ENCODE measurements at regions not wholly inside any gene's neighbourhood (a gene's known extent, or its start where the extent isn't known, plus 50 kb on each side); places are given as distances from the start of the nearest gene placed in this dataset.
"Not testable (repeated sequence)": the region's sequence is repeated elsewhere in the genome, so short reads cannot be mapped to it uniquely, and the experiment has no call there.

GRCh38 chr10:2024750-2025149 lies 287.4 kb upstream of the ADARB2 start:
- TF ChIP-seq CTCF (IDR thresholded peaks at IDR 0.05; ENCODE audit: poor library complexity); EZH2 (IDR thresholded peaks at IDR 0.05; ENCODE audit: borderline replicate concordance); EZH2phosphoT487 (IDR thresholded peaks at IDR 0.05; ENCODE audit: low read depth, severe bottlenecking, unreplicated experiment): not testable (repeated sequence)
